ENCODE measurements at regions not wholly inside any gene's neighbourhood (a gene's known extent, or its start where the extent isn't known, plus 50 kb on each side); places are given as distances from the start of the nearest gene placed in this dataset.
A peak's percentile ranks its signal among the peaks of the same experiment; 100 is the strongest.
"Not testable (repeated sequence)": the region's sequence is repeated elsewhere in the genome, so short reads cannot be mapped to it uniquely, and the experiment has no call there.

GRCh38 chr5:122209601-122210000, 80.3 kb downstream of the ZNF474 start:
- H3K4me1 ChIP-seq (ENCODE audit: low read depth); intact Hi-C loops (cut with DNase I, micrococcal nuclease); DNase-seq; H3K36me3 ChIP-seq (ENCODE audit: low read depth); H3K9me3 ChIP-seq; H3K4me3 ChIP-seq; ATAC-seq: not testable (repeated sequence)

GRCh38 chr5:122218778-122219177, 89.4 kb downstream of the ZNF474 start:
- DNase-seq (no peak), ATAC-seq (no peak)
- H3K4me1 ChIP-seq (ENCODE audit: low read depth): no peaks in the 10 kb centered on the region
- no peaks in the 10 kb centered on the region for H3K9me3 ChIP-seq
- no peak for TF ChIP-seq CTCF (IDR thresholded peaks at IDR 0.05)
- H3K36me3 ChIP-seq (ENCODE audit: low read depth): no peaks in the 10 kb centered on the region
- no peak overlapping the region for H3K4me3 ChIP-seq
- intact Hi-C loops (cut with DNase I, micrococcal nuclease): no loop called here

- H3K36me3 ChIP-seq (ENCODE audit: low read depth): no peaks in the 10 kb centered on the region
- H3K9me3 ChIP-seq: no peaks in the 10 kb centered on the region
- no peak overlapping the region for H3K4me3 ChIP-seq
- no peaks in the 10 kb centered on the region for H3K4me1 ChIP-seq (ENCODE audit: low read depth)
- DNase-seq (peak in 1 of 3 donors; percentile 13), ATAC-seq (no peak)
- no peak for TF ChIP-seq CTCF (IDR thresholded peaks at IDR 0.05)
- intact Hi-C loops (cut with DNase I, micrococcal nuclease): no loop called here
Observed at GRCh38 chr5:122219436-122220166, 90.3 kb downstream of the ZNF474 start.

- TF ChIP-seq CTCF (IDR thresholded peaks at IDR 0.05): no peak
- Histone ChIP-seq H3K4me1 (ENCODE audit: low read depth) (no peaks in the 10 kb centered on the region), H3K4me3 (no peak overlapping the region), H3K36me3 (ENCODE audit: low read depth) (no peaks in the 10 kb centered on the region), H3K9me3 (no peaks in the 10 kb centered on the region)
- DNase-seq: no peak
- ATAC-seq: no peak
- intact Hi-C loops (cut with DNase I, micrococcal nuclease): no loop called here
Observed at GRCh38 chr5:122220511-122220910, 91.2 kb downstream of the ZNF474 start.

GRCh38 chr5:122221857-122222256, 90.2 kb upstream of the SNCAIP start:
- DNase-seq: no peak
- intact Hi-C loops (cut with DNase I, micrococcal nuclease): no loop called here
- H3K36me3 ChIP-seq (ENCODE audit: low read depth): no peaks in the 10 kb centered on the region
- no peaks in the 10 kb centered on the region for H3K9me3 ChIP-seq
- ATAC-seq: no peak
- TF ChIP-seq CTCF (IDR thresholded peaks at IDR 0.05): no peak
- H3K4me1 ChIP-seq (ENCODE audit: low read depth): no peaks in the 10 kb centered on the region
- no peak overlapping the region for H3K4me3 ChIP-seq

- H3K4me1 ChIP-seq (ENCODE audit: low read depth): no peaks in the 10 kb centered on the region
- TF ChIP-seq CTCF (IDR thresholded peaks at IDR 0.05): no peak
- ATAC-seq (no peak), DNase-seq (no peak)
- no peak overlapping the region for H3K4me3 ChIP-seq
- H3K36me3 ChIP-seq (ENCODE audit: low read depth): no peaks in the 10 kb centered on the region
- intact Hi-C loops (cut with DNase I, micrococcal nuclease): no loop called here
- no peaks in the 10 kb centered on the region for H3K9me3 ChIP-seq
Observed at GRCh38 chr5:122222580-122222979, 89.5 kb upstream of the SNCAIP start.
